CD4-positive, alpha-beta T cell treated with Interferon alpha-2 for 1 hour (primary cell): ENCODE measurements at regions not wholly inside any gene's neighbourhood (a gene's known extent, or its start where the extent isn't known, plus 50 kb on each side); places are given as distances from the start of the nearest gene placed in this dataset.

Source experiments
- DNase-seq, 2 donors: peaks; one replicate each; pipeline ENCODE4 v3.0.0-alpha.2; 2020 to 2022

GRCh38 chr13:83577183-83577582, 305.1 kb downstream of the SLITRK1 start:
- DNase-seq = no peak

GRCh38 chr13:83568019-83568418, 314.3 kb downstream of the SLITRK1 start:
- DNase-seq = no peak

GRCh38 chr13:83563499-83563898, 318.8 kb downstream of the SLITRK1 start:
- no peak for DNase-seq

GRCh38 chr13:83557845-83558244, 324.4 kb downstream of the SLITRK1 start:
- DNase-seq = no peak

GRCh38 chr13:83549671-83550070, 332.6 kb downstream of the SLITRK1 start:
- no peak for DNase-seq

- DNase-seq = no peak
Observed at GRCh38 chr13:83547043-83547442, 335.2 kb downstream of the SLITRK1 start.

GRCh38 chr13:83546476-83546875, 335.8 kb downstream of the SLITRK1 start:
- no peak for DNase-seq

- no peak for DNase-seq
Observed at GRCh38 chr13:83538636-83539035, 343.6 kb downstream of the SLITRK1 start.

GRCh38 chr13:83536941-83537340, 345.3 kb downstream of the SLITRK1 start:
- no peak for DNase-seq

GRCh38 chr13:83536153-83536552, 346.1 kb downstream of the SLITRK1 start:
- DNase-seq = no peak

- DNase-seq = no peak
Observed at GRCh38 chr13:83532809-83533208, 349.5 kb downstream of the SLITRK1 start.

- DNase-seq = no peak
Observed at GRCh38 chr13:83531022-83531421, 351.3 kb downstream of the SLITRK1 start.

GRCh38 chr13:83516781-83517180, 365.5 kb downstream of the SLITRK1 start:
- DNase-seq = no peak

GRCh38 chr13:83515268-83516015, 366.8 kb downstream of the SLITRK1 start:
- no peak for DNase-seq

- DNase-seq = no peak
Observed at GRCh38 chr13:83508771-83509301, 373.4 kb downstream of the SLITRK1 start.

GRCh38 chr13:83503424-83503823, 378.9 kb downstream of the SLITRK1 start:
- DNase-seq = no peak

- DNase-seq = no peak
Observed at GRCh38 chr13:83499286-83499685, 383.0 kb downstream of the SLITRK1 start.

- DNase-seq = no peak
Observed at GRCh38 chr13:83498481-83499190, 383.6 kb downstream of the SLITRK1 start.

- DNase-seq = no peak
Observed at GRCh38 chr13:83498045-83498444, 384.2 kb downstream of the SLITRK1 start.

GRCh38 chr13:83496501-83496900, 385.8 kb downstream of the SLITRK1 start:
- no peak for DNase-seq

GRCh38 chr13:83485101-83485500, 397.2 kb downstream of the SLITRK1 start:
- no peak for DNase-seq

GRCh38 chr13:83471011-83471410, 411.3 kb downstream of the SLITRK1 start:
- DNase-seq = no peak

- DNase-seq = no peak
Observed at GRCh38 chr13:83470133-83470797, 412.0 kb downstream of the SLITRK1 start.

GRCh38 chr13:83453723-83454122, 428.6 kb downstream of the SLITRK1 start:
- DNase-seq = no peak
